ENCODE measurements at regions not wholly inside any gene's neighbourhood (a gene's known extent, or its start where the extent isn't known, plus 50 kb on each side); places are given as distances from the start of the nearest gene placed in this dataset.

- TF ChIP-seq, protein P1, sequence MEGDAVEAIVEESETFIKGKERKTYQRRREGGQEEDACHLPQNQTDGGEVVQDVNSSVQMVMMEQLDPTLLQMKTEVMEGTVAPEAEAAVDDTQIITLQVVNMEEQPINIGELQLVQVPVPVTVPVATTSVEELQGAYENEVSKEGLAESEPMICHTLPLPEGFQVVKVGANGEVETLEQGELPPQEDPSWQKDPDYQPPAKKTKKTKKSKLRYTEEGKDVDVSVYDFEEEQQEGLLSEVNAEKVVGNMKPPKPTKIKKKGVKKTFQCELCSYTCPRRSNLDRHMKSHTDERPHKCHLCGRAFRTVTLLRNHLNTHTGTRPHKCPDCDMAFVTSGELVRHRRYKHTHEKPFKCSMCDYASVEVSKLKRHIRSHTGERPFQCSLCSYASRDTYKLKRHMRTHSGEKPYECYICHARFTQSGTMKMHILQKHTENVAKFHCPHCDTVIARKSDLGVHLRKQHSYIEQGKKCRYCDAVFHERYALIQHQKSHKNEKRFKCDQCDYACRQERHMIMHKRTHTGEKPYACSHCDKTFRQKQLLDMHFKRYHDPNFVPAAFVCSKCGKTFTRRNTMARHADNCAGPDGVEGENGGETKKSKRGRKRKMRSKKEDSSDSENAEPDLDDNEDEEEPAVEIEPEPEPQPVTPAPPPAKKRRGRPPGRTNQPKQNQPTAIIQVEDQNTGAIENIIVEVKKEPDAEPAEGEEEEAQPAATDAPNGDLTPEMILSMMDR (IDR thresholded peaks at IDR 0.05) = no peak
- TF ChIP-seq CBFB (CRISPR knock-in tag; IDR thresholded peaks at IDR 0.05; ENCODE audit: low read depth) (no peak), GABPB1 (CRISPR knock-in tag; IDR thresholded peaks at IDR 0.05) (no peak), E2F5 (CRISPR knock-in tag; IDR thresholded peaks at IDR 0.05) (no peak)
- TF ChIP-seq, protein P2, sequence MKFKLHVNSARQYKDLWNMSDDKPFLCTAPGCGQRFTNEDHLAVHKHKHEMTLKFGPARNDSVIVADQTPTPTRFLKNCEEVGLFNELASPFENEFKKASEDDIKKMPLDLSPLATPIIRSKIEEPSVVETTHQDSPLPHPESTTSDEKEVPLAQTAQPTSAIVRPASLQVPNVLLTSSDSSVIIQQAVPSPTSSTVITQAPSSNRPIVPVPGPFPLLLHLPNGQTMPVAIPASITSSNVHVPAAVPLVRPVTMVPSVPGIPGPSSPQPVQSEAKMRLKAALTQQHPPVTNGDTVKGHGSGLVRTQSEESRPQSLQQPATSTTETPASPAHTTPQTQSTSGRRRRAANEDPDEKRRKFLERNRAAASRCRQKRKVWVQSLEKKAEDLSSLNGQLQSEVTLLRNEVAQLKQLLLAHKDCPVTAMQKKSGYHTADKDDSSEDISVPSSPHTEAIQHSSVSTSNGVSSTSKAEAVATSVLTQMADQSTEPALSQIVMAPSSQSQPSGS (CRISPR knock-in tag; IDR thresholded peaks at IDR 0.05; ENCODE audit: borderline replicate concordance, low read depth) = no peak
These were observed 917.5 kb downstream of the SQOR start for GRCh38 chr15:46552316-46552715.

Measured in WTC11 (cell line).